Thyroid gland (tissue), 4 donors: ENCODE measurements at regions not wholly inside any gene's neighbourhood (a gene's known extent, or its start where the extent isn't known, plus 50 kb on each side); places are given as distances from the start of the nearest gene placed in this dataset.

ENCODE experiments used
- CTCF ChIP-seq, 6 experiments: fragments of 200-600 bp in 3 of 6; fragments of 450-650 bp in 3 of 6; sonication (generic) in 3 of 6; IDR thresholded peaks; one replicate each; pipeline ENCODE4 v1.5.1; 2016 to 2019; ENCODE audit warnings: antibody characterized with exemption in 6 of 6, mild to moderate bottlenecking in 2 of 6, inconsistent platforms in 1 of 6, moderate library complexity in 1 of 6
- POLR2A ChIP-seq, 2 donors: fragments of 450-650 bp; IDR thresholded peaks; one replicate each; pipeline ENCODE4 v1.6.1; 2017; ENCODE audit warnings: antibody characterized with exemption in 2 of 2, mild to moderate bottlenecking in 2 of 2, moderate library complexity in 1 of 2

GRCh38 chr6:125533710-125534397 lies 215.6 kb upstream of the HEY2 start:
- TF ChIP-seq CTCF (IDR thresholded peaks at IDR 0.05) (no peak), POLR2A (IDR thresholded peaks at IDR 0.05) (no peak)
